ENCODE measurements at regions not wholly inside any gene's neighbourhood (a gene's known extent, or its start where the extent isn't known, plus 50 kb on each side); places are given as distances from the start of the nearest gene placed in this dataset.

DNA sequence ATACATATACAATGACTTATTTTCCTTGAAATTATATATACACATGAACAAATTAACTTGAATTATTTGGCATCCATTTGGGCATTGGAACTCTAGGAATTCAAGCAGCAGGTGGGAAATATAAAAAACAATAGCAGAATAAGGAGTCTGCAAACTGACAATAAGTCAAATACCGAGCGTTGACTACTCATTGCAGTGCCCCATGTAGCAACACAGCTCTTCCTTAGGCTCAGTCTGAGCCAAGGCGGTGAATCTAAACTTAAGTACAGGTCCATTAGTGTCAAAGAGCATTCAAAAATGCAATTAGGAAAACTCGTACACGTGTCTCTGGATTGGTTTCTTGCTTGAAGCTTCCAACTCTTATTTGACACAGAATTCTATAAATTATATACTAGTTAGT lies 462.5 kb upstream of the KLF12 start:
- Histone ChIP-seq H3K9me3 (ENCODE audit: control insufficient read depth in 2 of 2, low read length in 2 of 2) (no peaks in the 10 kb centered on the region), H3K27me3 (ENCODE audit: control insufficient read depth in 2 of 2, insufficient read depth in 2 of 2, low read length in 2 of 2) (no peaks in the 10 kb centered on the region), H3K36me3 (ENCODE audit: control insufficient read depth in 2 of 2, insufficient read depth in 2 of 2, low read length in 2 of 2) (no peaks in the 10 kb centered on the region), H3K27ac (ENCODE audit: low read depth in 2 of 2, low read length in 2 of 2) (no peak overlapping the region), H3K4me3 (ENCODE audit: low read length in 2 of 2) (no peak overlapping the region), H3K4me1 (ENCODE audit: control insufficient read depth in 2 of 2, insufficient read depth in 2 of 2, low read length in 2 of 2) (no peaks in the 10 kb centered on the region), H3K9ac (ENCODE audit: low read depth in 1 of 2, low read length in 2 of 2) (no peak overlapping the region)

- H3K36me3 ChIP-seq (ENCODE audit: control insufficient read depth in 2 of 2, insufficient read depth in 2 of 2, low read length in 2 of 2), result no peaks in the 10 kb centered on the region
- H3K27me3 ChIP-seq (ENCODE audit: control insufficient read depth in 2 of 2, insufficient read depth in 2 of 2, low read length in 2 of 2), result no peaks in the 10 kb centered on the region
- no peaks in the 10 kb centered on the region for H3K4me1 ChIP-seq (ENCODE audit: control insufficient read depth in 2 of 2, insufficient read depth in 2 of 2, low read length in 2 of 2)
- no peak overlapping the region for H3K4me3 ChIP-seq (ENCODE audit: low read length in 2 of 2)
- H3K9ac ChIP-seq (ENCODE audit: low read depth in 1 of 2, low read length in 2 of 2), result no peak overlapping the region
- H3K9me3 ChIP-seq (ENCODE audit: control insufficient read depth in 2 of 2, low read length in 2 of 2), result no peaks in the 10 kb centered on the region
- H3K27ac ChIP-seq (ENCODE audit: low read depth in 2 of 2, low read length in 2 of 2), result no peak overlapping the region
These were observed 459.5 kb upstream of the KLF12 start for GRCh38 chr13:74593688-74594087.

DNA sequence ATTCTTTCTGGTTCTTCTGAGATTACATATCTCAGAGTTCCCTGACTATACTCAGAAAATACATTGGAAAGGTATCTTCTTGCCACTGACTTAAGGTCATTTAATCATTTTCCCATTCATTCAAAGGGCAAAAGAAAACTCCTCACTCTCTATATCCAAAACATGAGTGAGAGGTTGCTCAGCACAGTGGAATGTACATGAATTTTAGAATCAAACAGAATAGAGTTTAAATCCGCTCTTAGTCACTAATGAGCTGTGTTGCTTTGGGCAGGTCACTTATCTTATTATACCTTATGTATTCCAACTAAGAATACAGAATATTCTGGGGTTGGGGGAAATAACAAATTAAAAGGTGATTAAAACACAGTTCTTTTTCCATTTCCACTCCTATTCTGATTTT lies 452.6 kb upstream of the KLF12 start:
- H3K27ac ChIP-seq (ENCODE audit: low read depth in 2 of 2, low read length in 2 of 2), result no peak overlapping the region
- no peaks in the 10 kb centered on the region for H3K9me3 ChIP-seq (ENCODE audit: control insufficient read depth in 2 of 2, low read length in 2 of 2)
- H3K4me3 ChIP-seq (ENCODE audit: low read length in 2 of 2), result no peak overlapping the region
- H3K9ac ChIP-seq (ENCODE audit: low read depth in 1 of 2, low read length in 2 of 2), result no peak overlapping the region
- H3K4me1 ChIP-seq (ENCODE audit: control insufficient read depth in 2 of 2, insufficient read depth in 2 of 2, low read length in 2 of 2), result no peaks in the 10 kb centered on the region
- no peaks in the 10 kb centered on the region for H3K36me3 ChIP-seq (ENCODE audit: control insufficient read depth in 2 of 2, insufficient read depth in 2 of 2, low read length in 2 of 2)
- no peaks in the 10 kb centered on the region for H3K27me3 ChIP-seq (ENCODE audit: control insufficient read depth in 2 of 2, insufficient read depth in 2 of 2, low read length in 2 of 2)

- no peak overlapping the region for H3K27ac ChIP-seq (ENCODE audit: low read depth in 2 of 2, low read length in 2 of 2)
- peaks cover 0 to 10% of the 10 kb centered on the region in 2 donors for H3K27me3 ChIP-seq (ENCODE audit: control insufficient read depth in 2 of 2, insufficient read depth in 2 of 2, low read length in 2 of 2)
- no peak overlapping the region for H3K4me3 ChIP-seq (ENCODE audit: low read length in 2 of 2)
- H3K4me1 ChIP-seq (ENCODE audit: control insufficient read depth in 2 of 2, insufficient read depth in 2 of 2, low read length in 2 of 2), result no peaks in the 10 kb centered on the region
- no peaks in the 10 kb centered on the region for H3K36me3 ChIP-seq (ENCODE audit: control insufficient read depth in 2 of 2, insufficient read depth in 2 of 2, low read length in 2 of 2)
- H3K9ac ChIP-seq (ENCODE audit: low read depth in 1 of 2, low read length in 2 of 2), result no peak overlapping the region
- no peaks in the 10 kb centered on the region for H3K9me3 ChIP-seq (ENCODE audit: control insufficient read depth in 2 of 2, low read length in 2 of 2)
These were observed 442.2 kb upstream of the KLF12 start for GRCh38 chr13:74576420-74576819.

- Histone ChIP-seq H3K27me3 (ENCODE audit: control insufficient read depth in 2 of 2, insufficient read depth in 2 of 2, low read length in 2 of 2) (peaks cover 0 to 10% of the 10 kb centered on the region in 2 donors), H3K9ac (ENCODE audit: low read depth in 1 of 2, low read length in 2 of 2) (peak overlapping the region in 1 of 2 donors; percentile 7), H3K27ac (ENCODE audit: low read depth in 2 of 2, low read length in 2 of 2) (no peak overlapping the region)
These were observed 441.5 kb upstream of the KLF12 start for GRCh38 chr13:74575729-74576125.

GRCh38 chr13:74574964-74575728 lies 440.9 kb upstream of the KLF12 start:
- H3K9me3 ChIP-seq (ENCODE audit: control insufficient read depth in 2 of 2, low read length in 2 of 2), result no peaks in the 10 kb centered on the region
- peaks cover 0 to 10% of the 10 kb centered on the region in 2 donors for H3K27me3 ChIP-seq (ENCODE audit: control insufficient read depth in 2 of 2, insufficient read depth in 2 of 2, low read length in 2 of 2)
- H3K4me3 ChIP-seq (ENCODE audit: low read length in 2 of 2), result peak overlapping the region; percentile 24 to 67
- H3K9ac ChIP-seq (ENCODE audit: low read depth in 1 of 2, low read length in 2 of 2), result peak overlapping the region in 1 of 2 donors; percentile 7
- no peaks in the 10 kb centered on the region for H3K36me3 ChIP-seq (ENCODE audit: control insufficient read depth in 2 of 2, insufficient read depth in 2 of 2, low read length in 2 of 2)
- no peaks in the 10 kb centered on the region for H3K4me1 ChIP-seq (ENCODE audit: control insufficient read depth in 2 of 2, insufficient read depth in 2 of 2, low read length in 2 of 2)
- no peak overlapping the region for H3K27ac ChIP-seq (ENCODE audit: low read depth in 2 of 2, low read length in 2 of 2)

More at GRCh38 chr13:74575729-74576125, 441.5 kb upstream of the KLF12 start:
- Histone ChIP-seq H3K4me3 (ENCODE audit: low read length in 2 of 2) (peak overlapping the region; percentile 24 to 67), H3K36me3 (ENCODE audit: control insufficient read depth in 2 of 2, insufficient read depth in 2 of 2, low read length in 2 of 2) (no peaks in the 10 kb centered on the region), H3K4me1 (ENCODE audit: control insufficient read depth in 2 of 2, insufficient read depth in 2 of 2, low read length in 2 of 2) (no peaks in the 10 kb centered on the region), H3K9me3 (ENCODE audit: control insufficient read depth in 2 of 2, low read length in 2 of 2) (no peaks in the 10 kb centered on the region)

DNA sequence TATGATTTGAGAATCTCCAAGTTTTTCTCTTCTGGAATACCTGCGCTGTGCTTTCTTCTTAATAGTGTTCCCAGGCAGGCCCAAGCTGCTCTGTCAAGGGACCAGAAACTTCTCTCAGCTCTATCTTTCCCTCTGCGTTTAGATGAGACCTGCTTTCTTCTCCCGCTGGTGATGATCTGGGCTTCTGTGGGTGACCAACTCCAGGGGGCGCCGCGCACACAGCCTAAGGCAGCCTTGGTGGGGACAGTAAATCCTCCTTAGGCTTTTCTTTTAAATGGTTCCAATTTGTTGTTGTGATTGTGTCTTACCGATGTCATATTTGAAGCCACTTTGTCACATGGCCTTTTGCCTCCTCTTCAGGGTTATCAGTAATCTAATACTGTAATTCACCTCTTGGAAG lies 439.4 kb upstream of the KLF12 start:
- H3K4me3 ChIP-seq (ENCODE audit: low read length in 2 of 2), result no peak overlapping the region
- H3K27ac ChIP-seq (ENCODE audit: low read depth in 2 of 2, low read length in 2 of 2), result no peak overlapping the region
- H3K9me3 ChIP-seq (ENCODE audit: control insufficient read depth in 2 of 2, low read length in 2 of 2), result no peaks in the 10 kb centered on the region
- peaks cover 0 to 10% of the 10 kb centered on the region in 2 donors for H3K27me3 ChIP-seq (ENCODE audit: control insufficient read depth in 2 of 2, insufficient read depth in 2 of 2, low read length in 2 of 2)
- H3K9ac ChIP-seq (ENCODE audit: low read depth in 1 of 2, low read length in 2 of 2), result no peak overlapping the region
- H3K4me1 ChIP-seq (ENCODE audit: control insufficient read depth in 2 of 2, insufficient read depth in 2 of 2, low read length in 2 of 2), result no peaks in the 10 kb centered on the region
- no peaks in the 10 kb centered on the region for H3K36me3 ChIP-seq (ENCODE audit: control insufficient read depth in 2 of 2, insufficient read depth in 2 of 2, low read length in 2 of 2)

DNA sequence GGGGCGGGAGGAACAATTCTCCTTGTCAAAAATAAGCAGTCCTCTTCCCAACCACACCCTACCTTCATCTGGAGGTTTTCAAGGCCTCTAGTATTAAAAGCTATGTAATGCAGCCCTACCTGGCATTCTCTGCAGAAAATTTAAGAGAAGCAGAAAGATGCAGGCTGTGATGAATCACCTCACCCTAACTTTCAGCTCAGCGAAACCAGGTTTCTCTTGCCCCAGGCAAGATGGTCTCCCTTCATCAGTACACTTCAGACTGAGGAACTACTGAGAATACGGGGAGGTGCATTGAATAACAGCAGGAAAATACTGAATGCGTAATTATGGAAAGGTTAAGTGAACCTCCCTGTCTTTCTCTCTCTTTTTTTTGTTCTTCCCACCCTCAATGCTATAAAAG lies 437.6 kb upstream of the KLF12 start:
- Histone ChIP-seq H3K36me3 (ENCODE audit: control insufficient read depth in 2 of 2, insufficient read depth in 2 of 2, low read length in 2 of 2) (no peaks in the 10 kb centered on the region), H3K9ac (ENCODE audit: low read depth in 1 of 2, low read length in 2 of 2) (no peak overlapping the region), H3K27me3 (ENCODE audit: control insufficient read depth in 2 of 2, insufficient read depth in 2 of 2, low read length in 2 of 2) (peaks cover 0 to 10% of the 10 kb centered on the region in 2 donors), H3K4me1 (ENCODE audit: control insufficient read depth in 2 of 2, insufficient read depth in 2 of 2, low read length in 2 of 2) (no peaks in the 10 kb centered on the region), H3K4me3 (ENCODE audit: low read length in 2 of 2) (no peak overlapping the region), H3K27ac (ENCODE audit: low read depth in 2 of 2, low read length in 2 of 2) (no peak overlapping the region), H3K9me3 (ENCODE audit: control insufficient read depth in 2 of 2, low read length in 2 of 2) (no peaks in the 10 kb centered on the region)

- Histone ChIP-seq H3K4me3 (ENCODE audit: low read length in 2 of 2) (no peak overlapping the region), H3K36me3 (ENCODE audit: control insufficient read depth in 2 of 2, insufficient read depth in 2 of 2, low read length in 2 of 2) (no peaks in the 10 kb centered on the region), H3K27ac (ENCODE audit: low read depth in 2 of 2, low read length in 2 of 2) (no peak overlapping the region), H3K4me1 (ENCODE audit: control insufficient read depth in 2 of 2, insufficient read depth in 2 of 2, low read length in 2 of 2) (no peaks in the 10 kb centered on the region), H3K9me3 (ENCODE audit: control insufficient read depth in 2 of 2, low read length in 2 of 2) (no peaks in the 10 kb centered on the region), H3K9ac (ENCODE audit: low read depth in 1 of 2, low read length in 2 of 2) (no peak overlapping the region), H3K27me3 (ENCODE audit: control insufficient read depth in 2 of 2, insufficient read depth in 2 of 2, low read length in 2 of 2) (peaks cover 0 to 10% of the 10 kb centered on the region in 2 donors)
These were observed 436.6 kb upstream of the KLF12 start for GRCh38 chr13:74570834-74571233.

DNA sequence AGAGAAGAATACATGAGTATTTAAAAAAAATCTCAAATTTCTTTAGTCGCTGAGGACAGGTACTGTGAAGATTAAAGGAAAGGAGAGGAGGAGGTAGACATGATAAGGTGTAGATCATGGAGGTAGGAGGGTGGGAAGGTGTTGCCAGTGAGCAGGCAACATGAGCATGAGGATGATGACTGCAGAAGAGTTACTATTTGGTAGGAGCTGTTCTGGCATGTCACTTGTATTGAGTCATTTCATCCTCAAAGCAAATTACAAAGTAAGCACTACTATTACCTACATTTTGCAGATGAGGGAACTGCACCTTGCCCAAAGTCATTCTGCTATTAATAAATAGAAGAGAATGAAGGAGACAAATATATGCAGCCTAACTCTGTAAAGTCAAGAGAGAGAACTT lies 435.8 kb upstream of the KLF12 start:
- Histone ChIP-seq H3K27ac (ENCODE audit: low read depth in 2 of 2, low read length in 2 of 2) (no peak overlapping the region), H3K27me3 (ENCODE audit: control insufficient read depth in 2 of 2, insufficient read depth in 2 of 2, low read length in 2 of 2) (peaks cover 0 to 3% of the 10 kb centered on the region in 2 donors), H3K4me1 (ENCODE audit: control insufficient read depth in 2 of 2, insufficient read depth in 2 of 2, low read length in 2 of 2) (no peaks in the 10 kb centered on the region), H3K9ac (ENCODE audit: low read depth in 1 of 2, low read length in 2 of 2) (no peak overlapping the region), H3K36me3 (ENCODE audit: control insufficient read depth in 2 of 2, insufficient read depth in 2 of 2, low read length in 2 of 2) (no peaks in the 10 kb centered on the region), H3K9me3 (ENCODE audit: control insufficient read depth in 2 of 2, low read length in 2 of 2) (no peaks in the 10 kb centered on the region), H3K4me3 (ENCODE audit: low read length in 2 of 2) (no peak overlapping the region)

All from mucosa of rectum (tissue), 2 donors.